Neural cell (in vitro differentiated cells): ENCODE measurements at regions not wholly inside any gene's neighbourhood (a gene's known extent, or its start where the extent isn't known, plus 50 kb on each side); places are given as distances from the start of the nearest gene placed in this dataset.

Experiments
- H2AFZ ChIP-seq: fragments of 200-600, 300-800 bp; sonication (generic), shearing (Covaris generic); 2 replicates; pipeline ENCODE4 v1.6.0; 2014; ENCODE audit warnings: low read depth, mild to moderate bottlenecking, antibody characterized with exemption, low read length, moderate library complexity
- H3F3A ChIP-seq: fragments of 200-600 bp; shearing (Covaris generic); 2 replicates; pipeline ENCODE4 v1.6.1; 2016; ENCODE audit warnings: mild to moderate bottlenecking, moderate library complexity, mixed read lengths, antibody characterized with exemption, low read length; ENCODE audit not compliant: insufficient read depth, poor library complexity, severe bottlenecking
- H3K27ac ChIP-seq: fragments of 200-600, 300-800 bp; sonication (generic), shearing (Covaris generic); 2 replicates; pipeline ENCODE4 v1.5.1; 2014; ENCODE audit warnings: mild to moderate bottlenecking, low read length, moderate library complexity
- H3K27me3 ChIP-seq: fragments of 300-800, 200-600 bp; sonication (generic), shearing (Covaris generic); 2 replicates; pipeline ENCODE4 v1.6.0; 2014; ENCODE audit warnings: mild to moderate bottlenecking, low read depth, low read length, moderate library complexity; ENCODE audit not compliant: insufficient read depth
- H3K36me3 ChIP-seq: fragments of 300-800, 200-600 bp; sonication (generic), shearing (Covaris generic); 2 replicates; pipeline ENCODE4 v1.5.1; 2014; ENCODE audit warnings: mild to moderate bottlenecking, antibody characterized with exemption, low read length, moderate library complexity; ENCODE audit not compliant: insufficient read depth
- H3K4me2 ChIP-seq: fragments of 300-800, 200-600 bp; sonication (generic), shearing (Covaris generic); 2 replicates; pipeline ENCODE4 v1.6.0; 2014; ENCODE audit warnings: mild to moderate bottlenecking, low read length
- H3K4me3 ChIP-seq: fragments of 300-800, 200-600 bp; sonication (generic), shearing (Covaris generic); 2 replicates; pipeline ENCODE4 v1.5.1; 2014; ENCODE audit warnings: mild to moderate bottlenecking, low read length, moderate library complexity
- H3K79me2 ChIP-seq: fragments of 200-600 bp; shearing (Covaris generic); replicated peaks from 2 replicates; pipeline ENCODE4 v1.6.0; 2014; ENCODE audit warnings: mild to moderate bottlenecking, low read length, moderate library complexity; ENCODE audit not compliant: insufficient read depth
- H3K9ac ChIP-seq: fragments of 300-800, 200-600 bp; sonication (generic), shearing (Covaris generic); 2 replicates; pipeline ENCODE4 v1.6.1; 2016; ENCODE audit warnings: mild to moderate bottlenecking, low read length, mixed read lengths
- H3K9me2 ChIP-seq: fragments of 200-600 bp; shearing (Covaris generic); 2 replicates; pipeline ENCODE4 v1.6.1; 2016; ENCODE audit warnings: mild to moderate bottlenecking, low read length, mixed read lengths; ENCODE audit not compliant: insufficient read depth
- H3K9me3 ChIP-seq: fragments of 200-600, 300-800 bp; sonication (generic), shearing (Covaris generic); 2 replicates; pipeline ENCODE4 v1.6.1; 2016; ENCODE audit warnings: mild to moderate bottlenecking, mixed run types, low read length, moderate library complexity, mixed read lengths
- H4K20me1 ChIP-seq: fragments of 200-600 bp; shearing (Covaris generic); 2 replicates; pipeline ENCODE4 v1.6.1; 2016; ENCODE audit warnings: mild to moderate bottlenecking, mixed run types; ENCODE audit not compliant: insufficient read depth
- EP300 ChIP-seq: fragments of 450-650 bp; conservative IDR thresholded peaks from 2 replicates; pipeline ENCODE4 v1.6.1; 2014; ENCODE audit warnings: antibody characterized with exemption, mild to moderate bottlenecking, moderate library complexity; ENCODE audit not compliant: poor library complexity, severe bottlenecking
- EZH2 ChIP-seq: fragments of 200-600, 300-800 bp; shearing (Covaris generic), sonication (generic); IDR thresholded peaks from 2 replicates; pipeline ENCODE4 v1.6.1; 2014; ENCODE audit warnings: antibody characterized with exemption, low read length, borderline replicate concordance, mild to moderate bottlenecking; ENCODE audit not compliant: insufficient read depth, poor library complexity, severe bottlenecking
- MXI1 ChIP-seq: fragments of 450-650 bp; conservative IDR thresholded peaks from 2 replicates; pipeline ENCODE4 v1.6.1; 2014; ENCODE audit warnings: antibody characterized with exemption, mild to moderate bottlenecking; ENCODE audit not compliant: poor library complexity, severe bottlenecking
- POLR2AphosphoS5 ChIP-seq: IDR thresholded peaks from 2 replicates; pipeline ENCODE4 v1.6.1; 2012
- RAD21 ChIP-seq: fragments of 450-650 bp; conservative IDR thresholded peaks from 2 replicates; pipeline ENCODE4 v1.6.1; 2014; ENCODE audit warnings: antibody characterized with exemption, mild to moderate bottlenecking, moderate library complexity
- SMC3 ChIP-seq: fragments of 450-650 bp; conservative IDR thresholded peaks from 2 replicates; pipeline ENCODE4 v1.6.1; 2014; ENCODE audit warnings: antibody characterized with exemption, mild to moderate bottlenecking, moderate library complexity; ENCODE audit not compliant: poor library complexity
- TAF1 ChIP-seq: IDR thresholded peaks from 2 replicates; pipeline ENCODE4 v1.6.1; 2012; ENCODE audit warnings: low read depth
- TF ChIP-seq, protein P1 (sequence below): IDR thresholded peaks from 2 replicates; pipeline ENCODE4 v1.6.1; 2012; ENCODE audit warnings: borderline replicate concordance
- TF ChIP-seq, protein P2 (sequence below): fragments of 450-650 bp; IDR thresholded peaks from 2 replicates; pipeline ENCODE4 v1.5.1; 2014; ENCODE audit warnings: antibody characterized with exemption, mild to moderate bottlenecking, moderate library complexity; ENCODE audit not compliant: poor library complexity, severe bottlenecking

DNA sequence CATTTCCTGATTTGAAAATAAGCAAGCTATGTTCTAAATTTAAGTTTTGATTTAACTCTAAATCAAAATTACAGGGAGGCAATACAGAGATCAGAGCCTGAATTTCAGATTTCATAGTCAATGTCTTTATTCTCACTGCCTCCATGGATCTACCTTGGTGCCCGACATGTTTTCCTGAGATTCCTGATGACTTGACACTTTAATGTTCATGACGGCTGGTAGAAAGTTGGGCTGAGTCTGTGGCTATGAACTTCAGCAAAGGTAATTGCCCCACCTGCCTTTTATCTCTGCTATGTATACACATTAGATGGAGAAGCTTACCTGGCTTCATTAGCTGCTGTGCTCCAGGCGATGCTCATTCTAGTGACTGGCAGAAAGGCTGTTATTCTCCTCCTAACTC, 1390.5 kb upstream of the CELF4 start:
- TF ChIP-seq EZH2 (no peak), SMC3 (no peak), MXI1 (no peak), RAD21 (no peak), TAF1 (no peak), EP300 (no peak)
- TF ChIP-seq, protein P1, sequence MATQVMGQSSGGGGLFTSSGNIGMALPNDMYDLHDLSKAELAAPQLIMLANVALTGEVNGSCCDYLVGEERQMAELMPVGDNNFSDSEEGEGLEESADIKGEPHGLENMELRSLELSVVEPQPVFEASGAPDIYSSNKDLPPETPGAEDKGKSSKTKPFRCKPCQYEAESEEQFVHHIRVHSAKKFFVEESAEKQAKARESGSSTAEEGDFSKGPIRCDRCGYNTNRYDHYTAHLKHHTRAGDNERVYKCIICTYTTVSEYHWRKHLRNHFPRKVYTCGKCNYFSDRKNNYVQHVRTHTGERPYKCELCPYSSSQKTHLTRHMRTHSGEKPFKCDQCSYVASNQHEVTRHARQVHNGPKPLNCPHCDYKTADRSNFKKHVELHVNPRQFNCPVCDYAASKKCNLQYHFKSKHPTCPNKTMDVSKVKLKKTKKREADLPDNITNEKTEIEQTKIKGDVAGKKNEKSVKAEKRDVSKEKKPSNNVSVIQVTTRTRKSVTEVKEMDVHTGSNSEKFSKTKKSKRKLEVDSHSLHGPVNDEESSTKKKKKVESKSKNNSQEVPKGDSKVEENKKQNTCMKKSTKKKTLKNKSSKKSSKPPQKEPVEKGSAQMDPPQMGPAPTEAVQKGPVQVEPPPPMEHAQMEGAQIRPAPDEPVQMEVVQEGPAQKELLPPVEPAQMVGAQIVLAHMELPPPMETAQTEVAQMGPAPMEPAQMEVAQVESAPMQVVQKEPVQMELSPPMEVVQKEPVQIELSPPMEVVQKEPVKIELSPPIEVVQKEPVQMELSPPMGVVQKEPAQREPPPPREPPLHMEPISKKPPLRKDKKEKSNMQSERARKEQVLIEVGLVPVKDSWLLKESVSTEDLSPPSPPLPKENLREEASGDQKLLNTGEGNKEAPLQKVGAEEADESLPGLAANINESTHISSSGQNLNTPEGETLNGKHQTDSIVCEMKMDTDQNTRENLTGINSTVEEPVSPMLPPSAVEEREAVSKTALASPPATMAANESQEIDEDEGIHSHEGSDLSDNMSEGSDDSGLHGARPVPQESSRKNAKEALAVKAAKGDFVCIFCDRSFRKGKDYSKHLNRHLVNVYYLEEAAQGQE: no peak
- TF ChIP-seq, protein P2, sequence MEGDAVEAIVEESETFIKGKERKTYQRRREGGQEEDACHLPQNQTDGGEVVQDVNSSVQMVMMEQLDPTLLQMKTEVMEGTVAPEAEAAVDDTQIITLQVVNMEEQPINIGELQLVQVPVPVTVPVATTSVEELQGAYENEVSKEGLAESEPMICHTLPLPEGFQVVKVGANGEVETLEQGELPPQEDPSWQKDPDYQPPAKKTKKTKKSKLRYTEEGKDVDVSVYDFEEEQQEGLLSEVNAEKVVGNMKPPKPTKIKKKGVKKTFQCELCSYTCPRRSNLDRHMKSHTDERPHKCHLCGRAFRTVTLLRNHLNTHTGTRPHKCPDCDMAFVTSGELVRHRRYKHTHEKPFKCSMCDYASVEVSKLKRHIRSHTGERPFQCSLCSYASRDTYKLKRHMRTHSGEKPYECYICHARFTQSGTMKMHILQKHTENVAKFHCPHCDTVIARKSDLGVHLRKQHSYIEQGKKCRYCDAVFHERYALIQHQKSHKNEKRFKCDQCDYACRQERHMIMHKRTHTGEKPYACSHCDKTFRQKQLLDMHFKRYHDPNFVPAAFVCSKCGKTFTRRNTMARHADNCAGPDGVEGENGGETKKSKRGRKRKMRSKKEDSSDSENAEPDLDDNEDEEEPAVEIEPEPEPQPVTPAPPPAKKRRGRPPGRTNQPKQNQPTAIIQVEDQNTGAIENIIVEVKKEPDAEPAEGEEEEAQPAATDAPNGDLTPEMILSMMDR: no peak
- Histone ChIP-seq H3F3A (no peaks in the 10 kb centered on the region), H3K27me3 (no peaks in the 10 kb centered on the region), H3K4me2 (no peak overlapping the region), H3K9me3 (no peaks in the 10 kb centered on the region), H3K9me2 (no peaks in the 10 kb centered on the region), H3K9ac (no peak overlapping the region), H3K36me3 (no peaks in the 10 kb centered on the region), H2AFZ (no peak overlapping the region), H3K4me3 (no peak overlapping the region), H3K79me2 (no peaks in the 10 kb centered on the region), H4K20me1 (no peaks in the 10 kb centered on the region), H3K27ac (no peak overlapping the region)

DNA sequence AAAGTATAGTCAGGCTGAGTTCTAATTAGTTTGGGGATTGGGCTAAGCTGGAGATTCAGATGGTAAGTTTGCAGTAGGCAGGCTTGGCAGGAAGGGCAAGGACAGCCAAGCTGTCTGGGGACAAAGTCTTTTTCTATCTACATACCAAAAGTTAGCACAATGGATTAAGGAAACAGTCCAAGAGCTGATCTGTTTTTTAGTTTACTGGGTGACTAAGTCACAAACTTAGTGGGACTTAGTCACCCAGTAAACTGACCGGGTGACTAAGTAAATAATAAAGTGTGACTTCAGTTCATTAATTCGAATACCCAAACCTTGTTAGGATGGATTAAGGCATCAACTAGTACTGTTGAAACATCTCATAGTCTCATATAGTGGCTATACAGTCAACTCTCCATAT, 1386.0 kb upstream of the CELF4 start:
- Histone ChIP-seq H3K36me3 (no peaks in the 10 kb centered on the region), H3K27ac (no peak overlapping the region), H2AFZ (no peak overlapping the region), H3F3A (no peaks in the 10 kb centered on the region), H3K79me2 (no peaks in the 10 kb centered on the region), H3K4me2 (no peak overlapping the region), H3K9me2 (no peaks in the 10 kb centered on the region), H3K9me3 (no peaks in the 10 kb centered on the region), H3K4me3 (no peak overlapping the region), H3K27me3 (no peaks in the 10 kb centered on the region), H4K20me1 (no peaks in the 10 kb centered on the region), H3K9ac (no peak overlapping the region)
- TF ChIP-seq POLR2AphosphoS5 (no peak), RAD21 (no peak), TAF1 (no peak), EZH2 (no peak), EP300 (no peak), SMC3 (no peak), MXI1 (no peak)
- TF ChIP-seq, protein P2: no peak
- TF ChIP-seq, protein P1: no peak
